IPS DF 19.7 (cell line): ENCODE measurements at regions not wholly inside any gene's neighbourhood (a gene's known extent, or its start where the extent isn't known, plus 50 kb on each side); places are given as distances from the start of the nearest gene placed in this dataset.

Source experiments
- DNase-seq: peaks from one replicate; pipeline ENCODE4 v3.0.0-alpha.2; 2013; ENCODE audit warnings: low read depth, low spot score

GRCh38 chr16:55944377-55944802, 69.2 kb upstream of the CES5A start:
- no peak for DNase-seq

- no peak for DNase-seq
Observed at GRCh38 chr16:55943267-55943666, 68.1 kb upstream of the CES5A start.

- no peak for DNase-seq
Observed at GRCh38 chr16:55942821-55943220, 67.6 kb upstream of the CES5A start.

- no peak for DNase-seq
Observed at GRCh38 chr16:55941552-55941951, 66.4 kb upstream of the CES5A start.

GRCh38 chr16:55938126-55938525, 63.0 kb upstream of the CES5A start:
- DNase-seq = no peak

GRCh38 chr16:55933038-55933437, 57.9 kb upstream of the CES5A start:
- DNase-seq = no peak

DNA sequence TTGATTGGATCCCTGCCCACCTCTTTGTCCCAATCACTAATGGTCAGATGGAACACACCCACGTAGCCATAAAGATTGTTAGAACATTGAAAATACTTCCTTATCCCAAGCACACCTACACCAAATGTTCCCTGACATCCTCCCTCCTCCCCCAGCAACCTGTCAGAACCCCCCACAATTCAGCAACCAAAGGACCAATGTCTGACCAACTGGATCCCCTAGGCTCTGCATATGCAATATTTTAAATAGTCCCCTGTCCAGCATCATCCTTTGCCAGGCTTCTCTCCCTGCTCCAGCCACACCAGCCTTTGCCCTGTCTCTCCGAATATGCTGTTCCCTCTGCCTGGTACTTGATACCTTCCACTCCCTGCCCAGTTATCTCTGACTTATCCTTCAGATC, 54.9 kb upstream of the CES5A start:
- no peak for DNase-seq

- DNase-seq = no peak
Observed at GRCh38 chr16:55929181-55929580, 54.0 kb upstream of the CES5A start.

DNA sequence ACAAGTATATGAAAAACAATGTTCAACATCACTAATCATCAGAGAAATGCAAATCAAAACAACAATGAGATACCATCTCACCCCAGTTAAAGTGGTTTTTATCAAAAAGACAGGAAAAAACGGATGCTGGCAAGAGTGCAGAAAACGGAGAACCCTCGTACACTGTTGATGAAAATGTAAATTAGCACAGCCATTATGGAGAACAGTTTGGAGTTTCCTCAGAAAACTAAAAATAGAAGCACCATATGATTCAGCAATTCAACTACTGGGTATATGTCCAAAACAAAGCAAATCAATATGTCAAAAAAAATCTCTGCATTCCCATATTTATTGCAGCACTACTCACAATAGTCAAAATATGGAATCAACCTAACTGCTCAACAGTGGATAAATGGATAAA, 50.1 kb upstream of the CES5A start:
- DNase-seq = no peak
